KOPT-K1 (cell line): ENCODE measurements at regions not wholly inside any gene's neighbourhood (a gene's known extent, or its start where the extent isn't known, plus 50 kb on each side); places are given as distances from the start of the nearest gene placed in this dataset.
"Not testable (repeated sequence)": the region's sequence is repeated elsewhere in the genome, so short reads cannot be mapped to it uniquely, and the experiment has no call there.

Experiments used
- H3K27ac ChIP-seq: fragments of 200-600 bp; sonication (generic); 2 replicates; pipeline ENCODE4 v1.5.1; 2016; ENCODE audit warnings: antibody characterized with exemption, mild to moderate bottlenecking, low read depth, low read length; ENCODE audit not compliant: poor library complexity, severe bottlenecking
- H3K36me3 ChIP-seq: fragments of 200-600 bp; sonication (generic); 2 replicates; pipeline ENCODE4 v1.5.1; 2017; ENCODE audit warnings: antibody characterized with exemption, mild to moderate bottlenecking, low read length, moderate library complexity; ENCODE audit not compliant: insufficient read depth
- H3K9me3 ChIP-seq: fragments of 200-600 bp; sonication (generic); 2 replicates; pipeline ENCODE4 v1.5.1; 2017; ENCODE audit warnings: antibody characterized with exemption, low read length, mild to moderate bottlenecking; ENCODE audit not compliant: insufficient read depth, poor library complexity, severe bottlenecking

DNA sequence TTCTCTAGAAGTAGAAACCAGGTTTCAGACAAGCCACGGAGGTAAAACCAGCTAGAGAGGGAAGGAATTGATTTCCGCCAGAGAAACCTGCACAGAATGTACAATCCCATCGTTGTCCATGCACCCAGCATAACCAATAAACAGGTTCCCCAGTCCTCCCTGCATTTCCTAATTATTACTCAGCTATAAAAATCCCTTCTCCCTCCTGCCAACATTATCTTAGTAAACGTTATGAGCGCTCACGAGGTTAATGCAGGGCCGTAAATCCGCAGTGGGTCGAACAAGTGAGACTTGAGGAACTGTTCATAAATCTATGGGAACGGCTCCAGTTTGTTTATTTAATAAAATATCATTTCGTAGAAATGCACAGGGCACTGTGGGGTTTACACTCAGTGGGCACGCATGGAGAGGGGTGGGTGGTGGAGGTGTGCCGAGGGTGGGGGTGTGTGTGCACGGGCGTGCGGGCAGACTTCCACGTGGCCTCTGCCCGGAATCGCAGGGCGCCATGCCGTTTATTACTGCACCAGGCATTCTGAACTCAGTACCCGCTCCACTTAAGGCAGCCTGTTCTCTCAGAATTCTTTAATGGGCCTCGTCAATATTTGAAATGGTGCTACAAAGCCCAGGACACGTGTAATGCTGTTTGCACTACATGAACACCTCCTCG lies 257.3 kb downstream of the MIAT start:
- H3K9me3 ChIP-seq = no peaks in the 10 kb centered on the region
- no peaks in the 10 kb centered on the region for H3K36me3 ChIP-seq
- no peak overlapping the region for H3K27ac ChIP-seq

DNA sequence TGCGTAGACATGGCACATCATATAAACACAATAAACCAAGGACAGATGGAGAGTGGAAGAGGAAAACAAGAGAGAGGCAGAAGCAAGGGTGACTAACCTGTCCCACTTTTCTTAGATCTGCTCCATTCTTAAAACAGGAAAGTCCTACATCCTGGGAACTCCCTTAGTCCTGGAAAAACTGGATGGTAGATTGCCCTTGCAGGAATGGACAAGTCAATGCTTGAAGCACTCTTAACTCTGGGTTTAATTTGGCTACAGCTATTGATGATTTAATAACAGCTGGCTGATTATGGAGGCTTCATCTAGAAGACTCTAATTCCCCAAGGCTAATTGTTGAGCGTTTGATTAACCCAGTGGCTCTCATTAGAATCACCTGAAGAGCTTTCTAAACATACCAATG lies 258.8 kb downstream of the MIAT start:
- H3K9me3 ChIP-seq = no peaks in the 10 kb centered on the region
- no peaks in the 10 kb centered on the region for H3K36me3 ChIP-seq
- no peak overlapping the region for H3K27ac ChIP-seq

DNA sequence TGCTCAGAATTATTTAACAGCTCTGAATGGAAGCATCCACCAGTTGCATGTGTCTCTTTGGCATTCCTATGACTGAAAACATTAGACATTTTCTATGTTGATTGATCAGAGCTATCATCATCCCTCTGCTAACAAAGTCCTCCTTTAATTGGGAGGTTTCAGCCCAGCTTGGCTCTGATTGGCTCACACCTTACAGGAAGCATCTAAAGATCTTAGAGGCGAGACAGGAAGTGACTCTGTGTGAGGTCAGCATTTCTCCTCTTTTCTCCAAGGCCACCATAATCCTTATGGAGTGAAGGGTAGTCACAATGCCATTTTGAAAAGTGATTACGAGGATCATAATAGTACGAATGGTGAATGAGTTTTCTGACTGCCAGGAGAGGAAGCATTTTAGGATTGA lies 260.8 kb downstream of the MIAT start:
- no peaks in the 10 kb centered on the region for H3K36me3 ChIP-seq
- no peaks in the 10 kb centered on the region for H3K9me3 ChIP-seq
- no peak overlapping the region for H3K27ac ChIP-seq

DNA sequence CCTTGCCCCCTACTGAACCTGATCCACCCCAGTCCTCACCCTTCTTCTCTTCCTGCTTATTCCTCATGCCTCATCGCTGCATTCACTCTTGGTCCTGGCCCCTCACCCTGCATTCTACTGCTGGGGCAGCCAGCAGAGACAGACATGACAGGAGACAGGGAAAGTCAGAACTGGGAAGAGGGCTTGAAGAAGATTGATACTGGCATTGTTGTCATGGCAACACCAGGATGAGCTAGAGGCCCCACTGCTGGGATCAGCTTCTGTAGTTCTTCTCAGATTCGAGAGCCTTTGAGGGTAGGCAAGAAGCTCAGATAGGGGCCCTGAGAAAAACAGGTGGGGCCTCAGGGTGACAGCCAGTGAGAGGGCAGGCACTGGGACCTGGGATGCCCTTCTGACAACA lies 264.3 kb downstream of the MIAT start:
- Histone ChIP-seq H3K36me3 (no peaks in the 10 kb centered on the region), H3K27ac (no peak overlapping the region), H3K9me3 (no peaks in the 10 kb centered on the region)

- Histone ChIP-seq H3K36me3 (no peaks in the 10 kb centered on the region), H3K27ac (no peak overlapping the region), H3K9me3 (no peaks in the 10 kb centered on the region)
Measured at GRCh38 chr22:26922806-26923205, 265.4 kb downstream of the MIAT start.

DNA sequence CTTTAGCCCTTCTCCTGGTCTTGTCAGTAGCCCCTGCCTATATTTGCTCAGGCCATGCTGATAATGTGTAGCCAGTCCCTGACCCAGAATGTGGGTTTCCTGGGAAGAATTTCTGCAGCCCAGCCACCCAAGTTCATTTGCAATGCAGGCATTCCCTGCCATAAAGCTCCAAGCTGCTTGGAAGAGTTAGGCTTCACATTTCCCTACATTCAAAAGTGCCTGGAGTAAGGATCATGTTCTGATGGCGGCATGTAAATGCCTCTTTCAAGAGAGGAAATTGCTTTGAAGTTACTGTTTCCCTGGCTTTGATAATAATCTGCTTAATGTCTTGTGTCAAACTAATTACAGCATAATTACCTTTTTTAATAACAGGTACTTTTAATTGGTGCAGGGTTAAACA lies 266.1 kb downstream of the MIAT start:
- H3K27ac ChIP-seq = no peak overlapping the region
- no peaks in the 10 kb centered on the region for H3K36me3 ChIP-seq
- H3K9me3 ChIP-seq = no peaks in the 10 kb centered on the region

DNA sequence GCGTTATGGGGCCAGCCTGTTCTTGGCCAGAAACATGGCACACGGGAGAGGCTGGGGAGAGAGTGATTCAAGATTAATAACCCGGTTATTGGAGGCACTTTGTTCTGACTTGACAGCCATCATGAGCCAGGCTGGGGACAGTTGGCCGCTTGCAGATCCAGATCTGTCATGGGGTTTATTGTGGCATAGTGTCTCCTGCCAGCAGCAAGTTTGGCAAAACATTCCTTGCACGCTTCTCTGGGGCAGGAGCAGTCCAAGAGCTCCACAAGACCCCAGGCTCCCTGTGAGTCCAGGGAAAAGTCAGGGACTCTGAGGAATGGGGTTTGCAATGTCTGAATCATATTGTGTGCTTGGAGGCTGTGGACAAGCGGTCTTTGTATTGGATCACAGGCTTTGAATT lies 270.4 kb downstream of the MIAT start:
- Histone ChIP-seq H3K36me3 (no peaks in the 10 kb centered on the region), H3K27ac (no peak overlapping the region)

DNA sequence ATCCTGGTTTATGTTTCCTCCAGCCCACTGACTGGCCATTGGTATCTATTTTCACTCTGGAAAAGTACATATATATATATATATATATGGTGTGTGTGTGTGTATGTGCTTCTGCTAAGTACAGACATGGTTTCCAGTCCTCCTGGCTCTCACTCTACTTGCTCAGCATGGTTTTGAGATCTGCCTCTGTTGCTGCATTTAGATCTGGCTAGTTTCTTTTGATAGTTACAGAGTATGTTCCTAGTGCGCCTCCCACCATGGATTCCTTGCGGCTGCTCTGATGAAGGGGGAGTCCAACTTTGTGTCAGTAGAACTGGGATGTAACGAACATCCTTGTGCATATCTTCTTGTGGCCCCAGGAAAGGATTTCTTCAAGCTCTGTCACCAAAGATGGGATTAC lies 274.1 kb downstream of the MIAT start:
- no peak overlapping the region for H3K27ac ChIP-seq
- H3K36me3 ChIP-seq = no peaks in the 10 kb centered on the region
- no peaks in the 10 kb centered on the region for H3K9me3 ChIP-seq

More for the DNA sequence above, 270.4 kb downstream of the MIAT start:
- H3K9me3 ChIP-seq = no peaks in the 10 kb centered on the region

DNA sequence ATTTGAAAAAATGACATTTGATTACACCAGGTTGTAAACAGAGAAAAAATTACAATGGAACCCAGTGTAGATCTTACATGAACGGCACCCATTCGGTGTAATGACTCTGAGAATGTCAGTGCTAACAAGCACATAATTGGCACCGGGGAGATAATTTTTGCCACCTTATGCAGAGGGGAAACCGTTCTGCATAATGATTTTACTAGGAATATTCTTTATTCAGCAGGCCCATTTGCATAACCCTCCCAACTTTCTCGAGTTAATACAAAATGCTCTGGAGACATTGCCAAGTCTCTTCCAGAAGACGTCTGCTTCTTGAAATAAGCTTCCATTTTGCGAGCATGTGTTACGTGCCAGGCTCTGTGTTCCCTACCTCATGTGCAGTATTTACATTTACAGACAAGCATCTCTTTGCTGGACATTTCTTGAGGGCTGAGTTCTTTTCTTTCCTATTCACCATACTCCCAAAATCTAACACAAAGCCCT lies 275.8 kb downstream of the MIAT start:
- no peak overlapping the region for H3K27ac ChIP-seq

DNA sequence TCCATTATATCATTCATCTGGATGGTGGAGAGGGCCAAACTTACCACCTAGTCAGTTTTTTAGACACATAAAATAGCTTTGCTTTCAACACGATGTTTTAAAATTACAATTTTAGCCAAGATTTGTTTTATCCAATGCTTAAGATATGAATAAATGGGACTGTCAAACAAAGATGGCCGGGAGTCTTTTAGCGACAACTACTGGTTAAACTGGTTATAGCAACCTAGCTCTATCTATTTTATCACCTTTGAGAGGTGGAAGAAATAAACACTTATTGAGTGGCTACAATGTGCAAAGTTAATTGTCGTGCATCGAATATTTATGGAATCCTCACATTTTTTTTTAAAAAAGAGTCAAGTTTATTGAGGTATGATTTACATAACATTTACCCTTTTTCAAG lies 279.8 kb downstream of the MIAT start:
- H3K27ac ChIP-seq = no peak overlapping the region
- H3K36me3 ChIP-seq = no peaks in the 10 kb centered on the region
- peaks cover 14% of the 10 kb centered on the region for H3K9me3 ChIP-seq

More for the DNA sequence above, 275.8 kb downstream of the MIAT start:
- Histone ChIP-seq H3K36me3 (no peaks in the 10 kb centered on the region), H3K9me3 (peaks cover 14% of the 10 kb centered on the region)

DNA sequence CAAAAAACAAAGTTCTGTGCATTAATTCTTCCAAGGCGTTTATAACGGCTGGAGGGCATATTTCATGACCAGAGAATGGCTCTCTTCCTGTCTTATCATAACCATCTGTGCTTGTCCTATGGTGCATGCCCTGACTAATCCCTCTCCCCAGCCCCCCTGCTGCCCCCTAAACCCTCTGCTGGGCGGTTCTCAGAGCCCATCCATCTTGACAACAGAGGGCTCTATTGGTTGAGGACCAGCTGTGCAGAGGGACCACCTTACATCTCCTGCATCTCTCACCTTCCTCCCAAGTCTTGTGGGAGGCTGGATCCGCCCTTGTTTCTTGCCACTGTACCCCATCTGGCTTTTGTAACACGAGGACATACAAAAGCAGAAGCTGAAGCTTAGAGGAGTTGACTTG lies 282.1 kb downstream of the MIAT start:
- Histone ChIP-seq H3K9me3 (peaks cover 14% of the 10 kb centered on the region), H3K36me3 (no peaks in the 10 kb centered on the region), H3K27ac (no peak overlapping the region)

DNA sequence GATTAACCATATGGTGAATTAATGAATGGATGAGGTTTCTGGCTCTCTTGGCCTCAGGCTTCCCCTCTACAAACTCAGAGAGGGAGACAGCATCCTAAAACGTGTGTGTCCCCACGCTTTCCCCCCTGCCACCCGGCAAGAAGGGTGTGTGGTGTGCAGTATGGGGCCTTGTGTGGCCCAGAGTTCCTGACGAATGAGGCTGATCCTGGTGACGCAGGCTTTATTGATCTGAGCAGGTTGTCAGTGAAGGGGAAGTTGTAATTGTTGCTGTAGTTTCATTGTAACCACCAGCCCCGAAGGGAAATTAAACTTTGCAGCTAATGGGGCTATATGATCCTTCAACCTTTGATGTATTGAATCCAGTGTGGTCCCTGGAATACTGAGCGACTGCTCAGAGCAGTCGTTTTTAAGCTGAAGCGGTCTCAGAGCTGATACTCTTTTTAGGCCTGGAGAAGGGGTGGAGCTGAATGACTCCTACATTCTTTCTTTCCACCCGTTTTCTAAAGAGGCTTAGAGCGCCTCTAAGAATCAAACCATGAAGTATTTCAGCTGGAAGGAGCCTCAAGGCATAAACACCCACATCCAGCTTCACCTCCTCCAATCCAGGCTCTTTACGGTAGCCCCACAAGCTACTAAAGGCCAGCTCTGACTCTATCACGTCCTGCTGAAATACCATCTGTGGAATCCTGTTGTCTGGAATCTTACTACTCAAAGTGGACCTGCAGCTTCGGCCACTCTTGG lies 284.7 kb downstream of the MIAT start:
- Histone ChIP-seq H3K36me3 (no peaks in the 10 kb centered on the region), H3K27ac (no peak overlapping the region), H3K9me3 (peaks cover 10% of the 10 kb centered on the region)

DNA sequence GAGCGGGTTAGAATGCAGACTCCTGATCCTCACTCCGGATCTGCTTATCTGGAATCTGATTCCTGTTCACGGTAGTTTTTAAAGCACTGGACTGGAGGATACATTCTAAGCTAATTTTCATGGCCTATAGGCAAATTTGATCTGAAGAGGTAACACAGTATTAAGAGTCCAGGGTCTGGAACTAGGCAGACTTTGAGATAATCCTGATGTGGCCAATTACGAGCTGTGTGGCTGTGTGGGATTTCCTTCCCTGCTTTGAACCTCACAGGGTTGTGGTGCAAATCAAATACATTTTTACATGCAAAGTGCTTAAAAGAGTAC lies 285.2 kb downstream of the MIAT start:
- Histone ChIP-seq H3K9me3 (peaks cover 5% of the 10 kb centered on the region), H3K36me3 (no peaks in the 10 kb centered on the region), H3K27ac (no peak overlapping the region)

GRCh38 chr22:26945565-26945964 lies 288.2 kb downstream of the MIAT start:
- Histone ChIP-seq H3K27ac (no peak overlapping the region), H3K36me3 (no peaks in the 10 kb centered on the region), H3K9me3 (no peaks in the 10 kb centered on the region)

DNA sequence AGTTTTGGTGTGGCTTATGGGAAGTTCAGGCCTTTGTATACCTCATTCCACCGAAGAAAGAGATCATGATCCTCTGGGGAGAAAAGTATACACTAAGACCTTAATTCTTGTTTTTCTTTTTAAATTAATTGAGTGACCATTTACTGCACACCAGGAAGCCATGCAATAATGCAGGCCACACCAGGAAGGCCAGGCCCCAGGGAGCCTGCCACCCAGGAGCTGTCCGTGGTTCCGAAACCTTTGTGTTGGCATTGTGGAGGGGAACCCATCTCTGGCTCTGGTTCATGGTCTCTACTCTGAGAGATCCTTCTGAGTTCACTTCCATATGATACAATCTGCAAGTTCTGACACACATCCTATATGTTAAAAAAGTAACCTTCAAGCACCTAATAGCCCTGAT lies 291.8 kb downstream of the MIAT start:
- H3K9me3 ChIP-seq = no peaks in the 10 kb centered on the region
- no peak overlapping the region for H3K27ac ChIP-seq
- H3K36me3 ChIP-seq = no peaks in the 10 kb centered on the region

- not testable (repeated sequence) for H3K27ac ChIP-seq, H3K36me3 ChIP-seq, H3K9me3 ChIP-seq
Measured at GRCh38 chr22:26951139-26951538, 293.8 kb downstream of the MIAT start.
